HCT116 (cell line): ENCODE measurements at regions not wholly inside any gene's neighbourhood (a gene's known extent, or its start where the extent isn't known, plus 50 kb on each side); places are given as distances from the start of the nearest gene placed in this dataset.

Experiments
- ATAC-seq: fragments of 200-7000 bp; cut with Tn5 transposase; 2 replicates; pipeline ENCODE4 v1.9.1; 2020; ENCODE audit warnings: mild to moderate bottlenecking, moderate library complexity
- BruUV-seq: library from RNA; stranded (reverse); fragments of 400-500 nt; replicated peaks from 2 replicates; lab custom pipeline; 2021; lab: Mats Ljungman, UMichigan
- CTCF ChIA-PET: fragments of 300-600 bp; sonication (Branson Sonifier 250); formaldehyde crosslinking; loops from one replicate; lab custom pipeline; 2021; ENCODE audit warnings: antibody characterized with exemption; lab: Charles Lee
- POLR2A ChIA-PET: fragments of 300-600, 350-600 bp; sonication (Branson Sonifier 250); formaldehyde crosslinking; loops from one replicate; lab custom pipeline; 2021; ENCODE audit warnings: antibody characterized with exemption; lab: Charles Lee
- RAD21 ChIA-PET, 2 experiments: fragments of 300-600 bp; sonication (Branson Sonifier 250); formaldehyde crosslinking; loops; one replicate each; lab custom pipeline; 2023; ENCODE audit warnings: low total read pairs in 2 of 2; ENCODE audit not compliant: uncharacterized antibody in 2 of 2, unreplicated experiment in 2 of 2, low non-redundant PET in 1 of 2; lab: Charles Lee
- DNase-seq: peaks from one replicate; pipeline ENCODE4 v3.0.0-alpha.2; 2010; ENCODE audit warnings: low read depth, low spot score
- H2AFZ ChIP-seq: fragments of 200-600 bp; shearing (Covaris generic), sonication (generic); 2 replicates; pipeline ENCODE4 v1.6.1; 2017; ENCODE audit warnings: low read depth, mixed run types, mixed read lengths, antibody characterized with exemption, low read length; ENCODE audit not compliant: poor library complexity, severe bottlenecking
- H3K27ac ChIP-seq: 2 replicates; pipeline ENCODE4 v1.5.1; 2012; ENCODE audit warnings: low read depth, low read length
- H3K27me3 ChIP-seq: fragments of 200-600 bp; sonication (generic); 2 replicates; pipeline ENCODE4 v1.6.1; 2016; ENCODE audit warnings: mixed run types, low read length, mixed read lengths; ENCODE audit not compliant: insufficient read depth
- H3K36me3 ChIP-seq, 2 experiments: fragments of 200-500 bp in 1 of 2; fragments of 200-600 bp in 1 of 2; sonication (Bioruptor generic) in 1 of 2; sonication (generic) in 1 of 2; 2 replicates each; pipeline versions ENCODE4 v1.5.1 to v1.6.1; 2014 to 2016; ENCODE audit warnings: low read length in 2 of 2, inconsistent platforms in 1 of 2, mixed read lengths in 1 of 2, mixed run types in 1 of 2; ENCODE audit not compliant: insufficient read depth in 2 of 2, control insufficient read depth in 1 of 2
- H3K4me1 ChIP-seq, 2 experiments: fragments of 200-600 bp in 1 of 2; sonication (generic) in 1 of 2; 2 replicates each; pipeline versions ENCODE4 v1.5.1 to v1.6.1; 2012 to 2017; ENCODE audit warnings: low read length in 2 of 2, inconsistent platforms in 1 of 2, mild to moderate bottlenecking in 1 of 2, mixed read lengths in 1 of 2, mixed run types in 1 of 2, moderate library complexity in 1 of 2; ENCODE audit not compliant: insufficient read depth in 2 of 2, control insufficient read depth in 1 of 2
- H3K4me2 ChIP-seq: fragments of 200-600 bp; sonication (generic); 2 replicates; pipeline ENCODE4 v1.6.1; 2017; ENCODE audit warnings: mixed run types, low read length, mixed read lengths
- H3K4me3 ChIP-seq, 2 experiments: fragments of 200-600 bp in 1 of 2; sonication (generic) in 1 of 2; replicated peaks in 1 of 2; 2 replicates each; pipeline ENCODE4 v1.5.1; 2011 to 2016; ENCODE audit warnings: low read length in 2 of 2, control low read depth in 1 of 2, low read depth in 1 of 2, mild to moderate bottlenecking in 1 of 2, mixed read lengths in 1 of 2, mixed run types in 1 of 2
- H3K79me2 ChIP-seq: fragments of 200-600 bp; sonication (generic); 2 replicates; pipeline ENCODE4 v1.6.1; 2017; ENCODE audit warnings: mild to moderate bottlenecking, mixed run types, low read length, moderate library complexity, mixed read lengths; ENCODE audit not compliant: insufficient read depth
- H3K9ac ChIP-seq: fragments of 200-600 bp; sonication (generic); 2 replicates; pipeline ENCODE4 v1.6.1; 2016; ENCODE audit warnings: low read length, mixed read lengths
- H3K9me2 ChIP-seq: fragments of 200-600 bp; sonication (generic), shearing (Covaris generic); 2 replicates; pipeline ENCODE4 v1.6.1; 2017; ENCODE audit warnings: mixed run types, mild to moderate bottlenecking, moderate library complexity; ENCODE audit not compliant: insufficient read depth
- H3K9me3 ChIP-seq, 2 experiments: fragments of 200-500 bp in 1 of 2; fragments of 200-600 bp in 1 of 2; sonication (Bioruptor generic) in 1 of 2; sonication (generic) in 1 of 2; 2 replicates each; pipeline ENCODE4 v1.6.1; 2014 to 2017; ENCODE audit warnings: low read length in 2 of 2, mixed read lengths in 2 of 2, inconsistent platforms in 1 of 2, low read depth in 1 of 2, mild to moderate bottlenecking in 1 of 2, mixed run types in 1 of 2, moderate library complexity in 1 of 2; ENCODE audit not compliant: control insufficient read depth in 1 of 2, insufficient read depth in 1 of 2
- H4K20me1 ChIP-seq: fragments of 200-600 bp; sonication (generic), shearing (Covaris generic); 2 replicates; pipeline ENCODE4 v1.6.1; 2017; ENCODE audit warnings: mixed run types, mild to moderate bottlenecking, moderate library complexity; ENCODE audit not compliant: insufficient read depth
- JUND ChIP-seq: IDR thresholded peaks from 2 replicates; pipeline ENCODE4 v1.6.1; 2012
- POLR2A ChIP-seq: IDR thresholded peaks from 2 replicates; pipeline ENCODE4 v1.7.0; 2011; ENCODE audit warnings: borderline replicate concordance; ENCODE audit not compliant: insufficient read depth, insufficient read length; ENCODE audit errors: extremely low read depth
- SP1 ChIP-seq: IDR thresholded peaks from 2 replicates; pipeline ENCODE4 v1.6.1; 2012; ENCODE audit warnings: low read depth
- TCF7L2 ChIP-seq: IDR thresholded peaks from 2 replicates; pipeline ENCODE4 v1.7.0; 2011; ENCODE audit warnings: borderline replicate concordance, inconsistent platforms; ENCODE audit not compliant: insufficient read depth, insufficient read length; ENCODE audit errors: extremely low read depth
- YY1 ChIP-seq: IDR thresholded peaks from 2 replicates; pipeline ENCODE4 v1.6.1; 2011; ENCODE audit warnings: low read length, low read depth, moderate library complexity, mild to moderate bottlenecking; ENCODE audit not compliant: insufficient replicate concordance; ENCODE audit errors: extremely low read depth
- ZFX ChIP-seq: fragments of 450-650 bp; IDR thresholded peaks from 2 replicates; pipeline ENCODE4 v1.6.1; 2017
- intact Hi-C: fragments of 100-400 bp; cut with micrococcal nuclease; formaldehyde crosslinking; loops from 2 replicates; pipeline ENCODE4 v1.10.0; 2022
- TF ChIP-seq, protein P1 (sequence below): IDR thresholded peaks from 2 replicates; pipeline ENCODE4 v1.6.1; 2011; ENCODE audit warnings: mild to moderate bottlenecking, low read length, moderate library complexity; ENCODE audit not compliant: insufficient replicate concordance; ENCODE audit errors: extremely low read depth

DNA sequence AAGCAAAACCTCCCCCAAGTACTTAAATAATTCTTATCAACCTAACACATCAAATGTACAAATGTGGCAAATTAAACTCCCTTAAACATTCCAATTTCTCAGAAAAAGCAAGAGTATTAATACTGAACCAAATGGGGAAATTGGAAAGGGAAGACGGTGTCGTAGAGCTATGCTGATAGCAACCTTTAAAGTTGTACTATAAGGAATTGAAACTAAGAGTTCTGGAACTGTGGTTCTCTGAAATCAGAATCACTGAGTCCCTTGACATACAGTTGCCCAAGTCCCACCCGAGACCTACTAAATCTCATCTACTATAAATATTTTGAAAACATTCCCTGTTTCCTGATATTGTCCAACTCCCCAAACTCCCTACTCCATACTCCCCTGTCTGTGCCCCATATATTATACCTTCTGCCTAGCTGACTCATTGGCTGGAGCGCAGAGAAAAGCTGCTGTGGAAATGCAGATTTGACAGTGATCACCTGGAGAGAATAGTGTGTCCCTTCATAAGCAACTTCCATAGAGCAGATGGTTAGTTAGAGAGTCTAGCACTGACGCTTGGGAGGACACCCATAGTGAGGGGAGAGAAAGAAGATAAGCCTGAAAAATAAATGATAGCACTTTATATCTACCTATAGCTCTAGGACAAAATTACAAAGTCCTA lies 51.4 kb upstream of the ITM2B start:
- H3K4me3 ChIP-seq, result no peak overlapping the region
- RAD21 ChIA-PET, result no interaction called here
- ATAC-seq, result no peak
- no peak overlapping the region for H3K4me2 ChIP-seq
- H3K9ac ChIP-seq, result no peak overlapping the region
- CTCF ChIA-PET, result interaction anchor here (0.7 kb wide), 2 partner anchors 114 to 398 kb away, joined by 3 read pairs; no protein-coding TSS in a partner anchor
- no peaks in the 10 kb centered on the region for H3K9me3 ChIP-seq
- H4K20me1 ChIP-seq, result no peaks in the 10 kb centered on the region
- DNase-seq, result no peak
- POLR2A ChIA-PET, result no interaction called here
- intact Hi-C loops, result no loop called here
- BruUV-seq, result no TSS peak
- TF ChIP-seq SP1 (no peak), YY1 (no peak), POLR2A (no peak), TCF7L2 (no peak), ZFX (no peak)
- TF ChIP-seq, protein P1, sequence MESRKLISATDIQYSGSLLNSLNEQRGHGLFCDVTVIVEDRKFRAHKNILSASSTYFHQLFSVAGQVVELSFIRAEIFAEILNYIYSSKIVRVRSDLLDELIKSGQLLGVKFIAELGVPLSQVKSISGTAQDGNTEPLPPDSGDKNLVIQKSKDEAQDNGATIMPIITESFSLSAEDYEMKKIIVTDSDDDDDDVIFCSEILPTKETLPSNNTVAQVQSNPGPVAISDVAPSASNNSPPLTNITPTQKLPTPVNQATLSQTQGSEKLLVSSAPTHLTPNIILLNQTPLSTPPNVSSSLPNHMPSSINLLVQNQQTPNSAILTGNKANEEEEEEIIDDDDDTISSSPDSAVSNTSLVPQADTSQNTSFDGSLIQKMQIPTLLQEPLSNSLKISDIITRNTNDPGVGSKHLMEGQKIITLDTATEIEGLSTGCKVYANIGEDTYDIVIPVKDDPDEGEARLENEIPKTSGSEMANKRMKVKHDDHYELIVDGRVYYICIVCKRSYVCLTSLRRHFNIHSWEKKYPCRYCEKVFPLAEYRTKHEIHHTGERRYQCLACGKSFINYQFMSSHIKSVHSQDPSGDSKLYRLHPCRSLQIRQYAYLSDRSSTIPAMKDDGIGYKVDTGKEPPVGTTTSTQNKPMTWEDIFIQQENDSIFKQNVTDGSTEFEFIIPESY, result no peak
- H3K36me3 ChIP-seq, result no peaks in the 10 kb centered on the region
- H3K4me1 ChIP-seq, result no peaks in the 10 kb centered on the region
- H2AFZ ChIP-seq, result no peak overlapping the region
- no peaks in the 10 kb centered on the region for H3K79me2 ChIP-seq
- no peak overlapping the region for H3K27ac ChIP-seq
- H3K9me2 ChIP-seq, result no peaks in the 10 kb centered on the region
- H3K27me3 ChIP-seq, result no peaks in the 10 kb centered on the region

DNA sequence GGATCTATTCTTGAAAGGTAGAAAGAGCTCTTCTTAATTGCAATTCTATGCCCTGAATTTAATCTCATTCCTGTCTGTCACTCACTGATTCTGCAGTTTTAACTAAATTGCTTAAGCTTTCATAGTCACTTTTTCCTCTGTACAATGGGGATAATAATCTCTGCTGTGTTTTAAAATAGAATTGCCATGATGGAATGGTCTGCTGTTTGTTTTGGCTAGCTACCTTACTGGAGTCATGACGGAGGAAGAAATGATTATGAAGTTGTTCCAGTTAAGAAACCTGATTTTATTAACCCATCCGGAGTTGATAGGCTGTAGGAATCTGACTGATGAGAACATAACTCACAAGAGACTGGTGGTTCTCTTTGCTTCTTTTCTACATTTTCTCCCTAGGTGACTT lies 54.9 kb upstream of the ITM2B start:
- Histone ChIP-seq H3K9me2 (no peaks in the 10 kb centered on the region), H3K9ac (no peak overlapping the region), H3K4me1 (no peaks in the 10 kb centered on the region), H3K4me2 (no peak overlapping the region), H3K27me3 (no peaks in the 10 kb centered on the region), H3K27ac (no peak overlapping the region), H2AFZ (no peak overlapping the region), H3K4me3 (no peak overlapping the region), H3K79me2 (no peaks in the 10 kb centered on the region), H3K9me3 (no peaks in the 10 kb centered on the region), H3K36me3 (no peaks in the 10 kb centered on the region), H4K20me1 (no peaks in the 10 kb centered on the region)
- DNase-seq (no peak), ATAC-seq (no peak)
- intact Hi-C loops, result no loop called here
- TF ChIP-seq JUND, result no peak
- ChIA-PET CTCF (no interaction called here), POLR2A (no interaction called here), RAD21 (no interaction called here)
- BruUV-seq, result no TSS peak
